ENCODE measurements at regions not wholly inside any gene's neighbourhood (a gene's known extent, or its start where the extent isn't known, plus 50 kb on each side); places are given as distances from the start of the nearest gene placed in this dataset.

GRCh38 chr6:56739836-56740815 lies 97.4 kb upstream of the DST start:
- H3K36me3 ChIP-seq = no peaks in the 10 kb centered on the region
- no peak for DNase-seq (ENCODE audit: low spot score in 2 of 2)
- no peaks in the 10 kb centered on the region for H3K27me3 ChIP-seq
- H3K27ac ChIP-seq = no peak overlapping the region
- no peak overlapping the region for H3K4me3 ChIP-seq
- H3K9me3 ChIP-seq = no peaks in the 10 kb centered on the region
- no peaks in the 10 kb centered on the region for H3K4me1 ChIP-seq
- intact Hi-C loops (cut with DNase I; ENCODE audit: low total_unique reads) = no loop called here
- TF ChIP-seq POLR2AphosphoS5 (IDR thresholded peaks at IDR 0.05) (no peak), POLR2A (IDR thresholded peaks at IDR 0.05) (no peak), CTCF (IDR thresholded peaks at IDR 0.05) (no peak)

GRCh38 chr6:56736804-56737203 lies 94.1 kb upstream of the DST start:
- no peak for TF ChIP-seq POLR2AphosphoS5 (IDR thresholded peaks at IDR 0.05)
- no peak for TF ChIP-seq POLR2A (IDR thresholded peaks at IDR 0.05)
- TF ChIP-seq CTCF (IDR thresholded peaks at IDR 0.05) = no peak
- Histone ChIP-seq H3K27ac (no peak overlapping the region), H3K9me3 (no peaks in the 10 kb centered on the region), H3K27me3 (no peaks in the 10 kb centered on the region), H3K4me1 (no peaks in the 10 kb centered on the region), H3K4me3 (no peak overlapping the region), H3K36me3 (no peaks in the 10 kb centered on the region)
- no peak for DNase-seq (ENCODE audit: low spot score in 2 of 2)
- intact Hi-C loops (cut with DNase I; ENCODE audit: low total_unique reads) = no loop called here

GRCh38 chr6:56734335-56734734 lies 91.6 kb upstream of the DST start:
- H3K36me3 ChIP-seq = no peaks in the 10 kb centered on the region
- H3K4me1 ChIP-seq = no peaks in the 10 kb centered on the region
- no peak overlapping the region for H3K27ac ChIP-seq
- no peak overlapping the region for H3K4me3 ChIP-seq
- no peak for DNase-seq (ENCODE audit: low spot score in 2 of 2)
- no peaks in the 10 kb centered on the region for H3K9me3 ChIP-seq
- TF ChIP-seq POLR2A (IDR thresholded peaks at IDR 0.05) = no peak
- no peak for TF ChIP-seq CTCF (IDR thresholded peaks at IDR 0.05)
- no peak for TF ChIP-seq POLR2AphosphoS5 (IDR thresholded peaks at IDR 0.05)
- intact Hi-C loops (cut with DNase I; ENCODE audit: low total_unique reads) = no loop called here
- H3K27me3 ChIP-seq = no peaks in the 10 kb centered on the region

- no peaks in the 10 kb centered on the region for H3K4me1 ChIP-seq
- no peak for DNase-seq (ENCODE audit: low spot score in 2 of 2)
- intact Hi-C loops (cut with DNase I; ENCODE audit: low total_unique reads) = no loop called here
- H3K4me3 ChIP-seq = no peak overlapping the region
- H3K9me3 ChIP-seq = no peaks in the 10 kb centered on the region
- H3K36me3 ChIP-seq = no peaks in the 10 kb centered on the region
- H3K27ac ChIP-seq = no peak overlapping the region
- TF ChIP-seq CTCF (IDR thresholded peaks at IDR 0.05) (no peak), POLR2A (IDR thresholded peaks at IDR 0.05) (no peak), POLR2AphosphoS5 (IDR thresholded peaks at IDR 0.05) (no peak)
- no peaks in the 10 kb centered on the region for H3K27me3 ChIP-seq
Observed at GRCh38 chr6:56733211-56733697, 90.6 kb upstream of the DST start.

GRCh38 chr6:56732517-56732916 lies 89.8 kb upstream of the DST start:
- H3K9me3 ChIP-seq = no peaks in the 10 kb centered on the region
- no peak overlapping the region for H3K27ac ChIP-seq
- H3K4me3 ChIP-seq = no peak overlapping the region
- DNase-seq (ENCODE audit: low spot score in 2 of 2) = no peak
- intact Hi-C loops (cut with DNase I; ENCODE audit: low total_unique reads) = no loop called here
- TF ChIP-seq CTCF (IDR thresholded peaks at IDR 0.05) = no peak
- TF ChIP-seq POLR2AphosphoS5 (IDR thresholded peaks at IDR 0.05) = no peak
- no peak for TF ChIP-seq POLR2A (IDR thresholded peaks at IDR 0.05)
- no peaks in the 10 kb centered on the region for H3K27me3 ChIP-seq
- no peaks in the 10 kb centered on the region for H3K36me3 ChIP-seq
- no peaks in the 10 kb centered on the region for H3K4me1 ChIP-seq
